Aorta (tissue), 5 donors: ENCODE measurements at regions not wholly inside any gene's neighbourhood (a gene's known extent, or its start where the extent isn't known, plus 50 kb on each side); places are given as distances from the start of the nearest gene placed in this dataset.

Experiments used
- ATAC-seq: fragments of 200-7000 bp; cut with Tn5 transposase; one replicate; pipeline ENCODE4 v1.9.1; 2022; ENCODE audit warnings: moderate library complexity; ENCODE audit not compliant: low FRiP score
- DNase-seq, 2 donors: peaks; one replicate each; pipeline ENCODE4 v3.0.0-alpha.2; 2020
- H3K27ac ChIP-seq, 2 donors: one replicate each; pipeline ENCODE4 v1.5.1; 2013; ENCODE audit warnings: low read length in 2 of 2, mild to moderate bottlenecking in 2 of 2, moderate library complexity in 2 of 2, control low read depth in 1 of 2, inconsistent platforms in 1 of 2, low read depth in 1 of 2
- H3K27me3 ChIP-seq, 2 donors: one replicate each; pipeline ENCODE4 v1.6.1; 2013; ENCODE audit warnings: control low read depth in 1 of 2, low read length in 1 of 2, mild to moderate bottlenecking in 1 of 2, moderate library complexity in 1 of 2; ENCODE audit not compliant: insufficient read depth in 2 of 2, control insufficient read depth in 1 of 2
- H3K36me3 ChIP-seq, 2 donors: one replicate each; pipeline ENCODE4 v1.6.1; 2013; ENCODE audit warnings: control low read depth in 1 of 2, low read length in 1 of 2, mild to moderate bottlenecking in 1 of 2; ENCODE audit not compliant: insufficient read depth in 2 of 2, control insufficient read depth in 1 of 2
- H3K4me1 ChIP-seq, 2 donors: one replicate each; pipeline ENCODE4 v1.6.1; 2013; ENCODE audit warnings: low read length in 2 of 2, control low read depth in 1 of 2, mild to moderate bottlenecking in 1 of 2, moderate library complexity in 1 of 2; ENCODE audit not compliant: insufficient read depth in 2 of 2, control insufficient read depth in 1 of 2
- H3K4me3 ChIP-seq, 2 donors: one replicate each; pipeline ENCODE4 v1.5.1; 2013; ENCODE audit warnings: low read length in 2 of 2, control low read depth in 1 of 2, mild to moderate bottlenecking in 1 of 2
- H3K9me3 ChIP-seq: one replicate; pipeline ENCODE4 v1.6.1; 2013; ENCODE audit warnings: mild to moderate bottlenecking, low read length; ENCODE audit not compliant: control insufficient read depth
- WGBS, 2 donors: extraction: QIAGEN DNeasy Blood & Tissue Kit; methylation state at CpG; one replicate each; pipeline ENCODE4 v1.1.7; 2013; 5-methylcytosine and 5-hydroxymethylcytosine counted together
- intact Hi-C, 2 donors: fragments of 100-400 bp; cut with DNase I; formaldehyde crosslinking; loops; one replicate each; pipeline versions ENCODE4 v1.14.2 to v1.15.0; 2022
- donor health status: healthy with polysubstance abuse.
- donor health status: Bipolar disorder and iron deficiency.
- donor health status: DM: no; HTN: no; CAD: no.
- donor health status: DM: no; HTN: no; CAD: no.
- donor health status: DM: yes; HTN: yes; CAD: no.

DNA sequence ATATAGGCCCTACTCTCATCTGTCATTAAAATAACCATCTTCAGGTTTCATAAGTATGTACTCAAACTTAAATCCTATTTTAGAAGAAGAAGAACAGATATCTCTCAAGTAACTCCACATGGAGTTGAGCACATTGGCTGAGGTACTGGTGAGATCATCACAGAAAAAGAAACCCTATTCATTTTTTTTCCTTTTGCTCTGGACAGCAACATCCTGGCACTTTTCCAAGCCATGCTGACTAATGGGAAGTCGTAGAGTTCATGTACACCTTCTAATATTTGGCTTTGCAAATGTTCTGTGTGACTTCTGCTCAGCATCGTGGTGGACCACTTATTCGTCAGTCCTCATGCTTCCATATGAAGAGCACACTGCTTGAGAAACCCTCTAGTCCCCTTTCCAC, 336.0 kb upstream of the KCNH8 start:
- 60 to 61% methylated on average over 3 of the region's 3 CpGs for WGBS, 2 donors
- Histone ChIP-seq H3K36me3 (no peaks in the 10 kb centered on the region), H3K4me1 (no peaks in the 10 kb centered on the region), H3K27me3 (no peaks in the 10 kb centered on the region), H3K9me3 (no peaks in the 10 kb centered on the region), H3K27ac (no peak overlapping the region), H3K4me3 (no peak overlapping the region)
- no peak for DNase-seq
- no peak for ATAC-seq
- intact Hi-C loops = no loop called here

DNA sequence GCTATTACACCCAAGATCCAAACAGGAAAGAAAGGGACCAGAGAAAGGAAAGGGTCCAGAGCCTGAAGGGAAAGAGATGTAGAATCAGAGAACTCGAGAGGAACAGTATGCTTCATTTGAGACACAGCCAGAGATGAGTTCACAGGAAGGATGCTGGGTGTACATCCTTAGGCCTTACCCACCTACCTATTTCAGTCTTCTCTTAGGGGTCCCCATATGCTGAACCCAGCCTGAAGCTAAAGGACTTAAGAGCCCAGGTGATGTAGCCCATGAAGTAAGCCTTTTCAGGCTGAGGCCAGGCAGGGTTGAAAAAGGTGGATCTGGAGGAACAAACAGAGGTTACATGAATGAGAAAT, 338.0 kb upstream of the KCNH8 start:
- ATAC-seq (no peak), DNase-seq (no peak)
- no peaks in the 10 kb centered on the region for H3K36me3 ChIP-seq
- intact Hi-C loops = no loop called here
- no peaks in the 10 kb centered on the region for H3K27me3 ChIP-seq
- H3K27ac ChIP-seq = no peak overlapping the region
- no peaks in the 10 kb centered on the region for H3K9me3 ChIP-seq
- H3K4me1 ChIP-seq = no peaks in the 10 kb centered on the region
- WGBS, 2 donors = 71 to 82% methylated on average over 1 of the region's 1 CpG
- no peak overlapping the region for H3K4me3 ChIP-seq

DNA sequence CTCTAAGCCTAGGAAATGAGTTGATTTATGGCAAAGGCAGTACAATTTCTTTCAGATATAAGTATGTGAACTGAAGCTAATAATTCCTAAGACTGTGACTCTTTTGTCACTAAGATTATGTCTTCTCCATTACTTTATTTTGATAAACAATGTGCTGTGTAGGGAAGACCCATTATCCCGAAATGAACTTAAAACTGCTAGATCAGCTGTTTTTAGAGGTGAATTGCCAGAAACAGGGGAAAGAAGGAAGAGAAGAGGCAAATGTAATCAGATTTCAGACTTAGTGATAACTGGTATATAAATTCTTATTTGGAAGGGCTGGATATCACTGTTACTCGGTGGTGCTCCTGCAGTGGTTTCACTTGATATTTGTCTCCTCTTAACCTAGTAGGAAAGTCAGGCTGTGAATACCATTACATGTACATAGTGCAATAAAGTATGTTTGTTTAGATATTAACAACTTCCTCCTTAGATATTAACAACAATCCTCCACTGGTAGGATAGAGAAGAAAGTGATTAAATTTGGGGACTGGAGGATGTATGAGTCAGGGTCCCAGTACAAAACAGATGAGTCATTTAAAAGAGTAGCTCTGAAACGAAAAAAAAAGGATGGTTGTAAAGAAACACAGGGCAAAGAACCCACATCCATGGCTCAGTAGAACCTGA, 338.5 kb upstream of the KCNH8 start:
- Histone ChIP-seq H3K4me1 (no peaks in the 10 kb centered on the region), H3K4me3 (no peak overlapping the region), H3K27me3 (no peaks in the 10 kb centered on the region), H3K27ac (no peak overlapping the region), H3K36me3 (no peaks in the 10 kb centered on the region), H3K9me3 (no peaks in the 10 kb centered on the region)
- intact Hi-C loops = no loop called here
- ATAC-seq (no peak), DNase-seq (no peak)
- WGBS, 2 donors = 60 to 62% methylated on average over 3 of the region's 3 CpGs

DNA sequence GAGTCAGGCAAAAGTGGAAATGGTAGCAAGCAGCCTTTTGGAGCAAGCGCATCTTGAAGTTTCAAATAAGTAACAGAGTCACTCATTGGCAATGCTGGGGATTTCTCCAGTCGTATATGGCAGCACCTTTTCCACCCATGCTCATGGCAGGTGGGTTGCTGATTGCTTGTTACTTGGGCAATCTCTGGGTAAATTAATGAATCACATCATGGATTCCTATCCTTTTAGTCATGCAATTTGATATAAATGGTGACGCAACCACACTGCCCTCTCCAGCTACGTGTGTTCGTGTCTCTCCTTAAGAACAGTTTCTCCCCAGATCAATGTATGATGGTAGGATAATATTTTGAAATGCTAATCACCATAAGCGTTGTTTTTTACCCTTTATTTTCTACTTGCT, 339.9 kb upstream of the KCNH8 start:
- DNase-seq (no peak), ATAC-seq (no peak)
- 84 to 87% methylated on average over 6 of the region's 6 CpGs for WGBS, 2 donors
- H3K36me3 ChIP-seq = no peaks in the 10 kb centered on the region
- no peak overlapping the region for H3K27ac ChIP-seq
- H3K4me1 ChIP-seq = no peaks in the 10 kb centered on the region
- intact Hi-C loops = no loop called here
- no peak overlapping the region for H3K4me3 ChIP-seq
- no peaks in the 10 kb centered on the region for H3K27me3 ChIP-seq
- H3K9me3 ChIP-seq = no peaks in the 10 kb centered on the region

DNA sequence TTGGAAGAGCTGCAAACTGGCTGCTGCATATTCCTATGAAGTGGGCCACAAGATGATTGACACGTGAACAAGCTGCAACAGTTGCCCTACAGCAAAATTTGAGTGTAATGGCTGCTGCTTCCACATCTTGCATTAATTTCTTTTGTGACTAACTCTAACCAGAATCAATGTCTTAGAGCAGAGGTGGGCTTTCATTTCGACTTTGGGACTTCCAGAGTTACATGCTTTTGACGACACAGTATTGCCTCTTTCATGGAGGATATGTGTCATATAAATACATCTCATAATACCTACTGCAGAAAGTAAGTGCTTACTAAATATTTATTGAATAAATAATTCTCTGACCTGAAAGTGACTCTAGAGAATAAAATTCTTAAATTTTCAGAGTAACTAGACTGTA, 340.7 kb upstream of the KCNH8 start:
- WGBS, 2 donors = 51 to 70% methylated on average over 3 of the region's 3 CpGs
- Histone ChIP-seq H3K9me3 (no peaks in the 10 kb centered on the region), H3K4me3 (no peak overlapping the region), H3K27ac (no peak overlapping the region), H3K27me3 (no peaks in the 10 kb centered on the region), H3K4me1 (no peaks in the 10 kb centered on the region), H3K36me3 (no peaks in the 10 kb centered on the region)
- intact Hi-C loops = no loop called here
- DNase-seq = no peak
- ATAC-seq = no peak

DNA sequence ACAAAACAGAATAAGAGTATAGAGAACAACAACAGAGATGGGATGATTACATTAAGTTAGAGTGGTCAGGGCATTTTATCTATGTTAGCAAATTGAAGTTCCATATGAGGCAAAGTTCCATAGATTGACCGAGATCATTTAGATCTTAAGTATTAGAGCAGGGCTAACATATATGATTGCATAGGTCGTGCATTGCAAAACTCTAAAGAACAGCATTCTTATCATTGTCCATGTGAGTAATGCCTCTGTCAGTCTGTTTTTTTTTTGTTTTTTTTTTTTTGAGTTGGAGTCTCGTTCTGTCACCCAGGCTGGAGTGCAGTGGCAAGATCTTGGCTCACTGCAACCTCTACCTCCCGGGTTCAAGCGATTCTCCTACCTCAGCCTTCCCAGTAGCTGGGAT, 341.7 kb upstream of the KCNH8 start:
- intact Hi-C loops = no loop called here
- Histone ChIP-seq H3K9me3 (no peaks in the 10 kb centered on the region), H3K4me1 (no peaks in the 10 kb centered on the region), H3K36me3 (no peaks in the 10 kb centered on the region), H3K4me3 (no peak overlapping the region), H3K27ac (no peak overlapping the region), H3K27me3 (no peaks in the 10 kb centered on the region)
- ATAC-seq (no peak), DNase-seq (no peak)
- WGBS, 2 donors = 66 to 74% methylated on average over 5 of the region's 5 CpGs

DNA sequence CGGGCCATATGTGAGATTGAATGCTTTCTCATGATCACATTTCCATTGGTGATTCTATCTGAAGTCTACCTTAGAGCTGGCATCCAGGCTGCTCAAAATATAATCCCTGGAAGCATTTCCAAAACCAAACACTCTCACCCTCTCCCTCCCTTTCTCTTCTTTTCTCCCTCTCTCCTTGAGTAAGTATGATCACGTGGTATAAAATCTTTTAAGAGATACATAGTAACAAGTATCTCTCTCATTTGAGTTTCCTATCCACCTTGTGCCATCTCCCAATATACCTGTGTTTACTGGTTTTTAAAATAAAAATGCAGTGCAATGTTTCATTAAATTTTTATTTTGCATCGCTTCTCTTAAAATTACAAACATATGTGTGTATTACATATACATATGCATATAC, 350.9 kb upstream of the KCNH8 start:
- DNase-seq (no peak), ATAC-seq (no peak)
- Histone ChIP-seq H3K4me1 (no peaks in the 10 kb centered on the region), H3K9me3 (no peaks in the 10 kb centered on the region), H3K27ac (no peak overlapping the region), H3K4me3 (no peak overlapping the region), H3K36me3 (no peaks in the 10 kb centered on the region), H3K27me3 (no peaks in the 10 kb centered on the region)
- WGBS, 2 donors = 79% methylated on average over 3 of the region's 3 CpGs
- intact Hi-C loops = no loop called here

DNA sequence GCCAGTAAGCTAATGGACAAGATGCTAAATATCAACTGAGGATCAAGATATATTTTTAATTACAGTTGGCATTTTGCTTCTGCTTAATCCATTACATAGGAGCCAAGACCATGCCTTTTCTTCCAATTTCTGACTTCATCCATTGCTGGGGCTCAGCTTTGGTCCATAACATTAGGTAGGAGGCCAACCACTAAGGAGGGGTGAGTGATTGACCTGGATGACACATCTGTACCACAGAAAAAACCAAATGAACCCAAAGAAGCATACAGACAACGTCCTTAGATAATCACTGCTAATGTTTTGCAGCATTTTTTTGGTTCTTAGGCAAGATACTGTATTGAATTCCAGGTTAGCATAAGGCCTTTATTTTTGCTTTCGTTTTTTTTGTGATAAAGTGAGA, 353.2 kb upstream of the KCNH8 start:
- ATAC-seq = no peak

DNA sequence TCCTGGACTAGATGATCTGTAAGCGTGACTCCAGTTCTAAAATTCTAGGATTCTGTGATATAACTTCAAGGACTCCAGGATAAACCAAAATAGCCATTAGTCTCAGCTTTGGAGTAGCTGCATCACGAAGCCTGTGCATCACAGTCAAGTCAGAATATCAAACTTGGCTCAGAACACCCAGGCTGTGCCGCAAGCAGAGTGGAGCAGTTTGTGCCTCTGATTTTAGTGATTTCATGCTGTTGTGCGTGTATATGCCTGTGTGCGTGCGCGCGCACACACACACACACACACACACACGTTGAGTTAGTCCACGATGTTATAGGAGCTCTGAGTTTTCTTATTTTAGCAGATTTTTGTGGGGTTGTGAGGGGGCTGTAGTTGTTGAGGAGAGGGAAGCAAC, 356.6 kb upstream of the KCNH8 start:
- Histone ChIP-seq H3K36me3 (no peaks in the 10 kb centered on the region), H3K9me3 (no peaks in the 10 kb centered on the region), H3K27ac (no peak overlapping the region), H3K4me1 (no peaks in the 10 kb centered on the region), H3K27me3 (no peaks in the 10 kb centered on the region), H3K4me3 (no peak overlapping the region)
- WGBS, 2 donors = 77 to 85% methylated on average over 10 of the region's 10 CpGs
- intact Hi-C loops = no loop called here
- DNase-seq (no peak), ATAC-seq (no peak)

More for the DNA sequence above, 353.2 kb upstream of the KCNH8 start:
- Histone ChIP-seq H3K4me1 (no peaks in the 10 kb centered on the region), H3K27me3 (no peaks in the 10 kb centered on the region), H3K27ac (no peak overlapping the region), H3K36me3 (no peaks in the 10 kb centered on the region), H3K4me3 (no peak overlapping the region), H3K9me3 (no peaks in the 10 kb centered on the region)
- no peak for DNase-seq
- intact Hi-C loops = no loop called here
- 41 to 45% methylated on average over 2 of the region's 2 CpGs for WGBS, 2 donors
